Pancreas (tissue), 10 donors: ENCODE measurements at regions not wholly inside any gene's neighbourhood (a gene's known extent, or its start where the extent isn't known, plus 50 kb on each side); places are given as distances from the start of the nearest gene placed in this dataset.
A peak's percentile ranks its signal among the peaks of the same experiment; 100 is the strongest.
"Not testable (repeated sequence)": the region's sequence is repeated elsewhere in the genome, so short reads cannot be mapped to it uniquely, and the experiment has no call there.

Source experiments
- ATAC-seq, 4 donors: fragments of 200-7000 bp; cut with Tn5 transposase; one replicate each; pipeline versions ENCODE4 v1.8.0 to v1.9.1; 2020; ENCODE audit warnings: mild to moderate bottlenecking in 4 of 4, moderate library complexity in 4 of 4
- DNase-seq, 6 donors: peaks; one replicate each; pipeline ENCODE4 v3.0.0-alpha.2; 2020
- FAIRE-seq: peaks from 2 replicates; lab custom pipeline; 2012; peaks lifted over from hg19 to GRCh38; lab: Jason Lieb, UNC
- H3K27ac ChIP-seq, 4 donors: fragments of 200-600 bp; sonication (generic); 1 replicate in 3 of 4; 2 replicates in 1 of 4; pipeline versions ENCODE4 v1.5.0 to v1.8.0; 2020
- H3K27me3 ChIP-seq, 4 donors: fragments of 200-600 bp; one replicate each; pipeline ENCODE4 v1.8.0; 2021
- H3K36me3 ChIP-seq, 3 donors: fragments of 200-600 bp; sonication (generic) in 1 of 3; one replicate each; pipeline versions ENCODE4 v1.5.0 to v1.8.0; 2020 to 2021
- H3K4me1 ChIP-seq, 3 donors: fragments of 200-600 bp; one replicate each; pipeline ENCODE4 v1.8.0; 2021
- H3K4me3 ChIP-seq, 4 donors: fragments of 200-600 bp; sonication (generic) in 2 of 4; one replicate each; pipeline versions ENCODE4 v1.5.0 to v1.8.0; 2020 to 2021
- H3K9me3 ChIP-seq, 4 donors: fragments of 200-600 bp; one replicate each; pipeline ENCODE4 v1.8.0; 2021
- WGBS, 2 donors: extraction: QIAGEN DNeasy Blood & Tissue Kit; methylation state at CpG; one replicate each; pipeline ENCODE4 v1.1.7; 2013; 5-methylcytosine and 5-hydroxymethylcytosine counted together
- intact Hi-C, 3 donors: fragments of 100-400 bp; cut with DNase I; formaldehyde crosslinking; loops; one replicate each; pipeline versions ENCODE4 v1.11.1 to v1.14.2; 2022
- TF ChIP-seq, protein P1 (sequence below), 4 donors: fragments of 200-600 bp; sonication (generic) in 3 of 4; IDR thresholded peaks; one replicate each; pipeline versions ENCODE4 v1.5.0 to v1.8.0; 2021; ENCODE audit warnings: antibody characterized with exemption in 4 of 4
- donor health status: healthy with polysubstance abuse.
- donor health status: DM: no; HTN: no; CAD: no; lungs with moderate emphysema.
- donor health status: DM: no; HTN: no; CAD: no.
- donor health status: control.
- donor health status: control.
- donor health status: Bipolar disorder and iron deficiency.
- donor health status: DM: yes; HTN: yes; CAD: no.
- donor health status: DM: no; HTN: no; CAD: no.
- donor health status: DM: no; HTN: no; CAD: no.
- donor health status: DM: yes; HTN: yes; CAD: no.

DNA sequence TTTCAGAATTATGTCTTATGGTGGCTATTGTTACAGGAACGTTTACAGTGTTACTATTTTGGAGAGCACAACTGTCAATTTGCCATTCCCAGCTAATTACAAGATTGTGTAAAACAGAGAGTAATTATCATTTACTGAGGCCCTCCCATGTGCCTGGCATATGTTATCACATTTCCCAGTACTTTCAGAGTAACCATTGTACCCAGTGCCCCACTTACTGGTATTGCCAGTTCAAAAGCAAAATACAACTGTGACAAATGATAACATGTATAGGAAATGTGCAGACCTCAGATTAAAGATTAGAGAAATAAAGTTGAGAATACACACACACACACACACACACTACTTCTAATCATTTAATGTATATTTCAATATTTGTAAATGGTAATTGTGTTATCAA lies 572.5 kb downstream of the POM121L12 start:
- ATAC-seq: no peak
- intact Hi-C loops: no loop called here
- no peaks in the 10 kb centered on the region for H3K4me1 ChIP-seq
- DNase-seq: no peak
- TF ChIP-seq, protein P1, sequence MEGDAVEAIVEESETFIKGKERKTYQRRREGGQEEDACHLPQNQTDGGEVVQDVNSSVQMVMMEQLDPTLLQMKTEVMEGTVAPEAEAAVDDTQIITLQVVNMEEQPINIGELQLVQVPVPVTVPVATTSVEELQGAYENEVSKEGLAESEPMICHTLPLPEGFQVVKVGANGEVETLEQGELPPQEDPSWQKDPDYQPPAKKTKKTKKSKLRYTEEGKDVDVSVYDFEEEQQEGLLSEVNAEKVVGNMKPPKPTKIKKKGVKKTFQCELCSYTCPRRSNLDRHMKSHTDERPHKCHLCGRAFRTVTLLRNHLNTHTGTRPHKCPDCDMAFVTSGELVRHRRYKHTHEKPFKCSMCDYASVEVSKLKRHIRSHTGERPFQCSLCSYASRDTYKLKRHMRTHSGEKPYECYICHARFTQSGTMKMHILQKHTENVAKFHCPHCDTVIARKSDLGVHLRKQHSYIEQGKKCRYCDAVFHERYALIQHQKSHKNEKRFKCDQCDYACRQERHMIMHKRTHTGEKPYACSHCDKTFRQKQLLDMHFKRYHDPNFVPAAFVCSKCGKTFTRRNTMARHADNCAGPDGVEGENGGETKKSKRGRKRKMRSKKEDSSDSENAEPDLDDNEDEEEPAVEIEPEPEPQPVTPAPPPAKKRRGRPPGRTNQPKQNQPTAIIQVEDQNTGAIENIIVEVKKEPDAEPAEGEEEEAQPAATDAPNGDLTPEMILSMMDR (IDR thresholded peaks at IDR 0.05): no peak
- FAIRE-seq: no peak
- 27 to 29% methylated on average over 1 of the region's 1 CpG for WGBS, 2 donors
- no peaks in the 10 kb centered on the region for H3K27me3 ChIP-seq
- H3K36me3 ChIP-seq: no peaks in the 10 kb centered on the region
- H3K9me3 ChIP-seq: no peaks in the 10 kb centered on the region
- no peak overlapping the region for H3K4me3 ChIP-seq
- H3K27ac ChIP-seq: no peak overlapping the region

DNA sequence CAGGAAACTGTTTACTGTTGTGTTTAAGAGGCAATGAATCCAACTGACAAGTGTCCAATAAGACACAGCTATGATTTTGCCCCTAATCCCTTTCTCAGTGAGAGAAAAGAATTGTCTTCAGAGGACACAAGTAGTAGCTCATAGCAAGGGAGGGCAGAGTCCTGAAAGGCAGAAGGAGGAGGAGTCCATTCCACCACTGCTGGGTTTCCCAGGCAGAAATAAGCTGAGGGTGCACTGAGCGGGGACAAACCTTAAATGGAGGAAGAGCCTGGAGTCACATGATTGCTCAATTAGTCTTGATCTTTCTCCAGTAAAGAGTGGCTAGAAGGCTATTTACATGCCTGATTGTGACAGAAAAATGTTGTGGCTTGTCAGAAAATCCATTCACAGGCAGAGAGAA lies 573.8 kb downstream of the POM121L12 start:
- DNase-seq (no peak), ATAC-seq (no peak), FAIRE-seq (no peak)
- intact Hi-C loops: no loop called here
- TF ChIP-seq, protein P1 (IDR thresholded peaks at IDR 0.05): no peak
- Histone ChIP-seq H3K36me3 (no peaks in the 10 kb centered on the region), H3K4me3 (no peak overlapping the region), H3K27ac (no peak overlapping the region), H3K27me3 (no peaks in the 10 kb centered on the region), H3K9me3 (no peaks in the 10 kb centered on the region), H3K4me1 (no peaks in the 10 kb centered on the region)
- 40 to 60% methylated on average over 1 of the region's 1 CpG for WGBS, 2 donors

DNA sequence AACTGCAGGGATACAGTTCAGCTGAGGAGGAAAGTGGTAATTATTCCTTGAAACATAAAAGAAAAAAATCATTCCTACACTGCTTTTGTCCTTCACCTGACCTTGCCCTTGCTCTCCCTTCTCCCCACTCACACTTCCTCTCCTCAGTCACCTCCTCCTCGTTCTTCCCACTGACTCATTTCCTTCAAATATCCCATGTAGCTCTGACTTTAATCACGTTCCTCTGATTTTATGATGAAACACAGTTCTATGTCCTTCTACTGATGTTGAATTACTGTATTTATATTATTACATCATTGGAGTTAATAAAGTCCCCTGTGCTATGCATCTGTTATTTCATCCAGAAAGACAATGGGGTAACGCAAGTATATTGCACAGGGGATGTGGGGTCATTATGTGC lies 575.6 kb downstream of the POM121L12 start:
- DNase-seq (no peak), FAIRE-seq (no peak), ATAC-seq (no peak)
- intact Hi-C loops: no loop called here
- Histone ChIP-seq H3K9me3 (no peaks in the 10 kb centered on the region), H3K4me3 (no peak overlapping the region), H3K27ac (no peak overlapping the region), H3K4me1 (no peaks in the 10 kb centered on the region), H3K36me3 (no peaks in the 10 kb centered on the region), H3K27me3 (no peaks in the 10 kb centered on the region)
- 31 to 35% methylated on average over 3 of the region's 3 CpGs for WGBS, 2 donors
- TF ChIP-seq, protein P1 (IDR thresholded peaks at IDR 0.05): no peak

DNA sequence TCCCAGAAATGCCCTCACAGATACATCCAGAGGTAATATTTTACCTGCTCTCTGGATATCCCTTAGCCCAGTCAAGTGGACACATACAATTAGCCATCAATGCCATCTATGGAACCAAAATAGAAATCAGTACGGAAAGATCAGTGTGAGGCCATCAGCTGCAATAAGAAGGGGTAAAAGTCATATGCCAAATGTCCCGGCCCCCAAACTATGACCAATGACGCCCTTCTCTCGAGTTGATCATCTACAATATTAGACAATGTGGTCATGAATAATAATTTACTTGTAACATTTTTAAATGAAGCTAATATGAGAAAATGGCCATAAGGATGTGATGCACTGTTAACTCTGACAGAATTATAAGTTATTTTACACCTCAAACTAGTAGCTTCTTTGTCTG lies 588.9 kb downstream of the POM121L12 start:
- Histone ChIP-seq H3K4me1 (no peaks in the 10 kb centered on the region), H3K27ac (no peak overlapping the region), H3K36me3 (no peaks in the 10 kb centered on the region), H3K27me3 (no peaks in the 10 kb centered on the region), H3K9me3 (no peaks in the 10 kb centered on the region), H3K4me3 (no peak overlapping the region)
- ATAC-seq (no peak), DNase-seq (no peak), FAIRE-seq (no peak)
- WGBS, 2 donors: 33 to 50% methylated on average over 4 of the region's 4 CpGs
- intact Hi-C loops: no loop called here
- TF ChIP-seq, protein P1 (IDR thresholded peaks at IDR 0.05): no peak

DNA sequence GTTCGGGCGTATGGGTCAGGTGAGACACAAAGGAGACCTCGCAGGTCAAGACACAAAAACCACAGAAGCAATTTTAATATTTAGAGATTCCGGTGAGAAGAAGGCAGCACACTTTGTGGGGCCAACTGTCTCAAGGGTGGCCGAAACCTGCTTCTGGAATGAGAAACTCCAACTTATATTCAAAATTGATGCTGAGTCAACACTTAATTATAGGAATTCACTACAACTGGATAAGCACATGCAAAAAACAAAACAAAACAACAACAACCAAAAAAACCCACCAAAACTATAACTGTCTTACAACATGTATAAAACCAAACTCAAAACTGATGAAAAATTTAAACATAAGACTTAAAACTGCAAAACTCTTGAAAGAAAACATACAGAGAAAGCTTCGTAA lies 593.3 kb downstream of the POM121L12 start:
- DNase-seq (no peak), ATAC-seq (no peak), FAIRE-seq (no peak)
- H3K4me1 ChIP-seq: no peaks in the 10 kb centered on the region
- H3K36me3 ChIP-seq: no peaks in the 10 kb centered on the region
- H3K27me3 ChIP-seq: no peaks in the 10 kb centered on the region
- TF ChIP-seq, protein P1 (IDR thresholded peaks at IDR 0.05): no peak
- H3K27ac ChIP-seq: no peak overlapping the region
- WGBS, 2 donors: 52 to 65% methylated on average over 6 of the region's 6 CpGs
- H3K9me3 ChIP-seq: no peaks in the 10 kb centered on the region
- H3K4me3 ChIP-seq: no peak overlapping the region
- intact Hi-C loops: no loop called here

DNA sequence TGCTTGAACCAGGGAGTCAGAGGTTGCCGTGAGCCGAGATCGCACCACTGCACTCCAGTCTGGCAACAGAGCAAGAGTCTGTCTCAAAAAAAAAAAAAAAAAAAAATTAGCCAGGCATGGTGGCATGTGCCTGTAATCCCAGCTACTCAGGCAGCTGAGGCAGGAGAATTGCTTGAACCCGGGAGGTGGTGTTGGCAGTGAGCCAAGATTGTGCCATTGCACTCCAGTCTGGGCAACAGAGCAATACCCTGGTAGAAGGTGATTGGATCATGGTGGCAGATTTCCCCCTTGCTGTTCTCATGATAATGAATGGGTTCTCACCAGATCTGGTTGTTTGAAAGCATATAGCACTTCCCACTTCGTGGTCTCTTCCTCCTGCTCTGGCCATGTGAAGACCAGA lies 599.8 kb downstream of the POM121L12 start:
- H3K27ac ChIP-seq, ATAC-seq, H3K27me3 ChIP-seq, H3K9me3 ChIP-seq, H3K36me3 ChIP-seq, H3K4me1 ChIP-seq, FAIRE-seq, intact Hi-C loops, H3K4me3 ChIP-seq: not testable (repeated sequence)
- WGBS, 2 donors: 69 to 79% methylated on average over 5 of the region's 5 CpGs
- DNase-seq: peak in 1 of 6 donors; percentile 27
